ENCODE measurements at regions not wholly inside any gene's neighbourhood (a gene's known extent, or its start where the extent isn't known, plus 50 kb on each side); places are given as distances from the start of the nearest gene placed in this dataset.
"Not testable (repeated sequence)": the region's sequence is repeated elsewhere in the genome, so short reads cannot be mapped to it uniquely, and the experiment has no call there.

DNA sequence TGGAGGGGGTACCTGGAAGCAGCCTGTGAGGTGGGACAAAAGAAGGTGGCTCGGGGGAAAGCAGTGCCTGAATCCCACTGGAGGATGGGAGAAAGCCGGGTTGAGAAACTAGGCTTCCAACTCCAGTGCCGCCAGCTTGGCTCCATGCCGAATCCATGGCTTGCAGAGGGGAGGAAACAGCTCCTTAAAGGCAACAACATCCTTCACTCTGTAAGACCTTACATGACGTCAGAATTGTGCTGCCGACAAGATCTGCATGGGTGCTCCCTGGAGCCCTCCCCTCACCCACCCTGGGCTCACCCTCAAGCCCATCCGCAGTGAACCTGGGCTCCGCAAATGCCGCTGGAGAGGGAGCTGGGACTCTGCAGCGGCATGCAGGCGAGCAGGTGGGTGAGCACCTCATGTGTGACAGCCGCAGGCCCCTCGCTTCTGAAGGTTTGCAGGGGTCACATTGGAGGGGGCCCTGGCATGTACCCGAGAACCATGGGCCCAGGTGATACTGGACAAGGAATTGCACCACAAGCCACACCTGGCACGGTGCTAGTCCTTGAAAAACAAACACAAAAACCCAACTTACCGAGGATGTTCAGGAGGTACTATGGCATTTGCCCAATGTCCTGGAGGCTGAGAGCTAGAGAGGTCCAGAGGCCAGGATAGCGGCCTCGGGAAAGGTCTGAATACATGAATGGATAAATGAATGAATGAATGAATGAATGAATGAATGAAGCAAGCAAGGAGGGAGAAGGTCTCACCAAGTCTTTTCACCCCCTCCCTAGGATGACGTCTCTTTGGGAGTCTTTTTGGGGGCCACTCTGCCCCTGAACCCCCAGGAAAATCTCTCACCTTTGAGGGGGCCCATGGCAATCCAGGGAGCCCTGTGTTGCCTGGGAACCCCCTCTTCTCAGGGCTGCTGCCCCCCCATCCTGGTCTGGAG lies 238.6 kb upstream of the SHH start:
- FAIRE-seq = no peak

DNA sequence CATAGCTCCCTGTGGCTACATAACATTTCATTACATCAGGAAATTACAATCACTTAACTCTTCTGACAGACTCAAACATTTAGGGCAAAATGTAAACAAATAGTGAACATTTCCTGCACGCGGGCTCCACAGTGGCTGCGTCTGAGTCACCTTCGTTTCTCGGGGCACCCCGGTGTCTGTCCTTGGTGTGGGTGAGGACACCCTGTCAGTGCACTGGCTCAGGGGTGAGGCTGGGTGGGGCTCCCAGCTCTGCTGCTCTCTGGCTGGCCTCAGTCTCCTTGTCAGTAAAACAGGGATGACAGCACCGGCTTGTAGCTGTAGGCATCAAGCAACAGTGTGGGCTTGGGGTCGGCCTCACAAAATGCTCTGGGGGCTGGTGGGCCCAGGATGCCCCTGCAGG lies 237.1 kb upstream of the SHH start:
- no peak for FAIRE-seq

DNA sequence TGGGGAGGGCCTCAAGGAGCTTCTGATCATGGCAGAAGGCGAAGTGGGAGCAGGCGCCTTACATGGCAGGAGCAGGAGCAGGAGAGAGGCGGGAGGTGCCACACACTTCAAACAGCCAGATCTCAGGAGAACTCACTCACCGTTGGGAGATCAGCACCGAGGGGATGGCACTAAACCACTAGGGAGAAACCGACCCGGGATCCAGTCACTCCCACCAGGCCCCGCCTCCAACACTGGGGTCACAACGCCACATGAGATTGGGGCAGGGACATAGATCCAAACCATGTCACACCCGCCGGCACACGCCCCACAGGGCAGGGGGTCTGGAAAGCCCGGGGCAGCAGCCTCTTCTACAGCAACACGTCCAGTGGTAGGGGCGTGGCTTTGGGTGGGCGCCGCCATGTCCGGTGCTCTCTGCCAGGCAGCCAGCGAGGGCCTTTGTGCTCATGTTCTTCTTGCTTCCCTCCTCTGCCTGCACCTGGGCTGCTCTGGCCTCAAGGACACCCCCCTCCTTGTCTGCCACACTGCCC lies 233.8 kb upstream of the SHH start:
- no peak for FAIRE-seq

DNA sequence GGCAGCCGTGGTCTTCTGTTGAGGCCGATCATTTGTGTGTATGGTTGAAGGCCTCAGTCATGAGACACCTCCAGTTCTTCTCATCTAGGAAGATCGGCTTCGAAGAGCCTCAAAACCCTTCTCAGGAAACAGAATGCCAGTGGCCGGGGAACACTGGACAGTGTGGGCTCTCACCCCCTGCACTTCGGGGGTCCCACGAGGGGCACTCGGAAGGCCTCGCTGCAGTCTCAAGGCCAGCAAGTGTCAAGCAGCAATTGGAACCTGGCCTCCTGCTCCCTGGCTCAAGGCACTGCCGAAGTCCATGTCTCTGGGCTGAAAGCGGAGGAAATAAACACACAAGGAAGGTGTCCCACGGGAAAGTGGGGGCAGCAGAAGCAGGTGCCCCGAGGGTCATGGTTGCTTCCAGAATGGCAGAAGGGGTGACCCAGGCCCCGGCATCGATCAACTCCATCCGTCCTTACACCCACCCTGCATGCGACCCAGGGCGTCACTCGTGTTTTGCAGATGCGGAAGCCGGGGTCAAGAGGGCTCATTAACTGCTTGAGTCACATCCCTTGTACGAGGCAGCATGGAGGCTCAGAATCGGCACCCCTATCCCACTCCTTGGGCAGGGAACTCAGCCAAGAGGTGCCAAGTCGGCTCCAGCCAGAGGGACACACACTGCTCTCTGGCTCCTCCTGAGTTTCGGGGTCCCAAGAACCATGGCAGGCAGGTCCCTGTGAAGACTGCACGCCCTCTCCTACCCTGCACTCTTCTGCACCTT lies 231.3 kb upstream of the SHH start:
- FAIRE-seq = no peak

DNA sequence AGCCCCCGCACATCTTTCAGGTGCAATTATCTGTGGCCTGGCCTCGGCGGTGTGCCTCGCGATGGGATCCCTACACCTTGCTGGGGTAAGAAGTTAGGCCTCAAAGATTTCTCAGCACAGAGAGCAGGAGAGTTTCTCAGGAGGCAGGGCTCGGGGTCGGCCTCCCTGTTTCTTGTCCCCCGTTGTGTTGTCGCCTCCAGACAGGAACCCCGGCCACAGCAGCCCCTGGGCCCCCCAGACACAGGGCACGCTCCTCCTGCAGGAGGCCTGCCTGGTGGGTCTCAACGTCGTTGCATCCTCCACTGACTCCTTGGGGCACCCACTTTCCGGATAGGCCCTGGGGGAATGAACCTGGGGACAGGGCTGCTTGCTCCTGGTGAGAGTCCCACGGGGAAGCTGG lies 229.1 kb upstream of the SHH start:
- FAIRE-seq = no peak

DNA sequence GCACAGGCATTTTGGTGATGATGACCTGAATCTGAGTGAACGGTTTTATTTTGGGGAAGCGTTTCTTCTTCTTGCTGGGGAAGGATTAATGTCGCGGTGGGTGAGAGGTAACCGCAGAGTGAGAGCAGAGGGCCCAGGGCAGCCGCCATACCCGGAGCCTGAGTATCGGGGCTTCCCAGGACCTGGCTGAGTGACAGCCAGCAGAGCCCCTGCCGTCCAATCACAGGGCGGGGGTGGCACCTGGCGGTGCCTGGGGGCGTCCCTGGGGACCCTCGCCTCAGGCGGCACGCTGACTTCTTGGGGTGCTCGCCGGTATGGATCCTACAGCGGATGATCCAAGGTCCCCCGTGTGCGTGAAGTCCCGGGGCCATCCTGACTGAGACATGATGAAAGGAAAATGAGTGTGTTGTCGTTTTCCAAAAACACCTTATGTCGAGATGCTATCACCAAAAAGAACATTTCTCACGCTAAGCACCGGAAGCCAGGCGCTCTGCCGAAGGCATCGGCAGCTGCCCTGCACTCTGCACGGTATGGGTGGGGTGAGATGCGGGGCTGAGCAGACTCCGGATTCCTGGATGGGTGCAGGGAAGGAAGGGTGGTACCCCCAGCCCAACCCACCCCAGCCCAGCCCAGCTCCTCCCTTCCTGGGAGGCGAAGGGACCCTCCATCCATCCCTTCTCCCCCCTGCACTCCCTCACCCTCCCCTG lies 227.9 kb upstream of the SHH start:
- no peak for FAIRE-seq

DNA sequence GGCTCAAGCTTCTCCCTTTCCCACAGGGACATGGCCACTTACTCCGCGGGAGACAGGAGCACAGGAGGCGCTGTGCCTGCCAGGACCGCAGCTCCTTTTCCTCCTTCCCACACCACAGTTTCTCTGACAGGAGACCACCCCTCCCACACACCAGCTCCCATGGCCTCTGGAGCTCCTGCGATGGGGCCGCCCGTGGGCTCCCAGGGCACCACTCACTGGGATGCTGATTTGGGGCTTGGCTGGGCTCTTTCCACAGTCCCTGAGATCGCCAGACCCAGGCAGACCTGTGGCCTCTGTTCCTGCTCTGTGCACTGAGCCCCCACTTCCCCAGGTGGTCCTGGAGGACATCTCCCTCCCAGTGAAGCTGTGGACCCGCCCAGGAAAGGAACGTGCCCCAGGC lies 226.9 kb upstream of the SHH start:
- FAIRE-seq = no peak

DNA sequence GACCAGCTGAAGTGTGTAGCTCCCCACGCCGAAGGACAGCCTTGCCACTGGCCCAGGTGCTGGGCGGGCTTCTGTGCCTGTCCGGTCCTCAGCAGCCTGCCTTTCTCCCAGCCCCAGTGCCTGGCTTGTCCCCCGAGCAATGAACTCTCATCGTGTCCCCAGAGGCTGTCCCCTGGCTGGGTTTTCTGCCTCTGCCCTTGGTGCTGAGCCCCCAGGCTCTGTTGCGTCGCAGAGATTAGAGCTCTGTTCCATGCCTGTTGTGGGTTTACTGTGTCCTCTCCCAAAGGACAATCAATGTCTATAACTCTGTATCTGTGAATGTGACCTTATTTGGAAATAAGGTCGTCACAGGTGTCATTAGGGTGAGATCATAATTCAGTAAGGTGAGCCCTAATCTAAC lies 226.1 kb upstream of the SHH start:
- FAIRE-seq = no peak

DNA sequence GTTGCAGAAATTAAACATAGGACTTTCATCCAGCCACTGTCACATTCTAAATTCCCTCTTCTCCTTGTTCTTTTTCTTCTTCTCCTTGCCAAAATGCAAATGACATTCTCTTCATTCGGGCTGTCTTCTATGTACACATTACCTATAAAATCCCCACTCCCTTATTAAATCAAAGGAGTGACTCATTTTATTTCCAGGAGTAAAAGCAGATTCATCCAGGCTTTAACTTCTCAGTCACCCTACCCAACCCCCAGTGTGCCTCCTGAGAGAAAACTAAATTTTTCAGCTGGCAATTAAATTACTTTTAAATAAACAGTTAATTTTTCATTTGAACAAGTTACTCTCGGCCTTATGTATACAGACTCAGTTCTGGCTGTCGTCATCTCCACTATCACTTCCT lies 223.9 kb upstream of the SHH start:
- no peak for FAIRE-seq

DNA sequence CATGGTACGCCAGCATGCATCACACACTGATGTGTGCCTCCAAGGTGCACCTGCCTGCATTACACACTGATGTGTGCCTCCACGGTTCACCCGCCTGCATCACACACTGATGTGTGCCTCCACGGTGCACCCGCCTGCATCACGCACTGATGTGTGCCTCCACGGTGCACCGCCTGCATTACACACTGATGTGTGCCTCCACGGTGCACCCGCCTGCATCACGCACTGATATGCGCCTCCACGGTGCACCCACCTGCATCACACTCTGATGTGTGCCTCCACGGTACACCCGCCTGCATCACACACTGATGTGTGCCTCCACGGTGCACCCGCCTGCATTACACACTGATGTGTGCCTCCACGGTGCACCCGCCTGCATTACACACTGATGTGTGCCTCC lies 223.1 kb upstream of the SHH start:
- FAIRE-seq = not testable (repeated sequence)

DNA sequence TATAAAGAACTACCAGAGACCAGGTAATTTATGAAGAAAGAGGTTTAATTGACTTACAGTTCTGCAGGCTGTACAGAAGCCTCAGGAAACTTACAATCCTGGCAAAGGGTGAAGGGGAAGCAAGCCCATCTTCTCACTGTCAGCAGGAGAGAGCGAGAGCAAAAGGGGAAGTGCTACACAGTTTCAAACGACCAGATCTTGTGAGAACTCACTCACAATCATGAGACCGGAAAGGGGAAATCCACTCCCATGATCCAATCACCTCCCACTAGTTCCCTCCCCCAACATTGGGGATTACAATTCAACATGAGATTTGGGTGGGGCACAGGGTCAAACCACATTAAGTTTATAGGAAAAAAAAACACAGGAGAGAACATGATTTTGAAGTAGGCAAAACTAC lies 222.1 kb upstream of the SHH start:
- no peak for FAIRE-seq

DNA sequence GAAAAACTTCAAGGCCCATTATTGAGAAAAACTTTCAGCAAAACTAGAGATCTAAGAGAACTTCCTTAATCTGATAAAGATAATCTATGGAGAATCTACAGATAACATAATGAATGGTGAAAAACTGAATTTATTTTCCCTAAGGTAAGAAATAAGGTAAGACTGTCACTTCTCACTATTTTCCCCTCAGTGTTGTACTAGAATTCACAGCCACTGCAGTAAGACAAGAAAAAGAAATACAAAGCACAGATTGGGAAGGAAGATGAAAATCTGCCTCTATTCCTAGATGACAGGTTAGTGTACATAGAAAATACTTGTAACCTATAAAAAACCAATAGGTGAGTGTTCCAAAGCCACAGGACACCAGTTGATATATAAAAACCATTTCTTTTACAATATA lies 220.7 kb upstream of the SHH start:
- FAIRE-seq = no peak

DNA sequence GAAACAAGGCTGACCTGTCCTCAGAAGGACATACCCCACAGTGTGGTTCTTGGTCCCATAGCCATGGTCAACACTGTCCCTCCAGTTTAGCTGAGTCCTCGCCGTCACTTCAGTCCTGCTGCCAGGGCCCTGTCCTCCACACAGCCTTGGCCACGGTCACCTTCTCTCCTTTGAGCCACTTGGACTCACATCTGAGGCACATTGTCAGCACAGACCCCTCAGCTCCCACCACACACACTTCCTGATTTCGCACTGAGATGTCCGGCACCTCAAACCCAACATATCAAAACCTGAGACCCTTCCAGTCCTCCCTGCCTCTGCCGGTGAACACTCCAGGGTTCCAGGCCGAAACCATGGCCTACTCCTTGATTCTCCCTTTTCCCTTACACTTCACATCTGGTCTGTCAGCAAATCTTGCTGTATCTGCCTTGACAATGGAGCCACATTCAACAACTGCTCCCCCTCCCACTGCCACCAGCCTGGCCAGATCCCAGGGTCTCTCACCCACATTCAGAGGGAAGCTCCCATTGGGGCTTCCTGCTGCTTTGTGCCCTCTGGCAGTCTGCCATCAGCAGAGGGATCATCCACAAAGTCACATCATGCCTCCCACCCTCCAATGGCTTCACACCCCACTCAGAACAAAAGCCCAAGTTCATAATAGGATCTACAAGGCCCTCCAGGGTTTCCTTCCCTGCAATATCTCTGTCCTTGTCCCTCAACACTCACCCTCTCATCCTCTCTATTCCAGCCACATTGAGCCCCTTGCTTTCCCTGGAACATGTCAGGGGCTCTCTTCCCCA lies 219.6 kb upstream of the SHH start:
- no peak for FAIRE-seq

DNA sequence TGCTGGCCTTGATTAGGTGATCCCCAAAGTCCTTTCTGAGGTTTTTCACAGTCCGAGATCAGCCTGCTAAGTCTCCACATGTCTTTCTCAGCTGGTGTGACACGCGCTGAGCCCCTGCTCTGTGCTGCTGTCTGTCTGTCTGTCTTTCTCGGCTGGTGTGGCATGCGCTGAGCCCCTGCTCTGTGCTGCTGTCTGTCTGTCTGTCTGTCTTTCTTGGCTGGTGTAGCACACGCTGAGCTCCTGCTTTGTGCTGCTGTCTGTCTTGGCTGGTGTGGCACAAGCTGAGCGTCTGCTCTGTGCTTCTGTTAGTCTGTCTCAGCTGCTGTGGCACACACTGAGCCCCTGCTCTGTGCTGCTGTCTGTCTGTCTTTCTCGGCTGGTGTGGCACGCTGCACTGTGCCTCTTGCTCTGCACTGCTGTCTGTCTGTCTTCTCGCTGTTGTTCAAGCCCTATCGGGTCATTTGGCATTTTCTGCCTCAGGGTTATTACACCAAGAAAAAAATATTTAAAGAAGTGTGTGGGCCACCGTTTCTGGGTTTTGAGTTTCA lies 217.3 kb upstream of the SHH start:
- FAIRE-seq = no peak

DNA sequence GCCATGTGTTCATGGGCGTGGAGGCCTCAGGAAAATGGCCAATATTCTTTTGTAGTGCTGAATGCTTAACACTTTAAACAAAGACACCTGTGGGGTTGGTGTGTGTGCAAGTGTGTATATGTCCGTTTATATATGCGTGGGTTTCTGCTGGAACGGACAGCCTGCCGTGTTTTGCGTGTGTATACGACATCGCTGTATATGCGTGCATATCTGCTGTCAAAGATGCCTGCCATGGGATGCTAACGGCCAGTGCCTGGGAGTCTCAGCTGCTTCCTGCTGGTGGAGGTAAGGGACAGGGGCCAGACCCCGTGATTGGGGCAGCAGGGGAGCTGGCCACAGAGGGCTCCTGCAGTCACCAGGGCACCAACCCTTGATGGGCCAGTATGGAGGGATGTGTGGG lies 216.3 kb upstream of the SHH start:
- no peak for FAIRE-seq

DNA sequence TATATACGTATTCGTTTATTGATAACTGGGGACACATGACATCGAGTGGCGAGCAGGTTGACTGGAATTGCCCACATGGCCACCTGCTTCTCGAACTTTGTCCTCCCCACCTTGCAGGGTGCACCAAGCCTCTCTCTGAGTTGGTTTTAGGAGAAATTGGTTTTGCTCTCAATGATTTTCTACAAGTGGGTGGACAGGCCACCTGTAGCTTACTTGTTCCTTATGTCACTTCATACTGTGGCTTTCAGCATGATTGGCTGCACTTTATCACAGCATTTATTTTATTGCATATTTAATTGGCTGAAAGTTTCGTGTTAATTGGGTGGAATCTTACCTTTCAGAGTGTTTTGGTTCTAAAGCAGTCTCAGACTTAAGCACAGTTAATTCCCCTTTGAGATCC lies 215.6 kb upstream of the SHH start:
- FAIRE-seq = no peak

DNA sequence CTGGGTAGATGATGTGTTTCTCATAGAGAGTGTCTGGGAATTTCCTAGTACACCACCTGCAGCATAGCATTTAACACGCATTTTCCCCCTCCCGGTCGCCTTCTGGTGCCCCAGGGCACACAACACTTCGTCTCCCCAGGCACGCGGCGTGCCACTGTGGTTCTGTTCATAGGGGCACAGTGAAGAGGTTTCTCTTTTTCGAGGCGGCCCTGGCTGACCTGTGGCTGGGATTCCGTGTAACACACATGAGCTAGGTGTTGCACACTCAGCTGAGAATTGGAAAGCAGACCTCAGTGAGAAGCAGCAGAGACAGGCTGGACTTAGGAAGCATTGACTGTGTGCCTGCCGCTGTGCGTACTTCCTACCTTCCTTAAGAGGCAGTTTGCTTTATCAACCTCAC lies 214.3 kb upstream of the SHH start:
- FAIRE-seq = no peak

DNA sequence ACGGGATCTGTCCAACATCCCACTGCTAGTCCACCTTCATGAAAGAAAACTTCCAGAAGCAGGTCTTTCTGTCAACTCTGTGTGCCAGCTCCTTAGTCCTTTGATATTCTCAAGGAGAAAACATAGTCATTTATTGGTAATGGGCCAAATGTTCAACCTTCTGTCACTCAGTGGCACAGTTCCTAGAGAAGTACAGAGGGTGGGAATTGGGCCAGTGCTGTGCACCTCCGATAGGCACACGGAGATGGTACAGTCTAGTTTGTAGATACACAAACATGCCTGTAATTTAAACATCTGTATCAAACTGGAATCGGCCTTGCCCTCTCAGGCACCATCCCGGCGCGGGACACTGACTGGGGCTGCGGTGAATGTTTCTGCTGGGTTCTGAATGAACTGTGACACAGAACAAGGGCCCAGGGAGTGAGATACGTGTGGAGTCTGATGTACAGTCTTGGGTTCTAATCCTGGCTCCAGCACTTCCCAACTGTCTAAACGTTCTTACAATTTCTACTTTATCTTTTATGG lies 213.9 kb upstream of the SHH start:
- no peak for FAIRE-seq

DNA sequence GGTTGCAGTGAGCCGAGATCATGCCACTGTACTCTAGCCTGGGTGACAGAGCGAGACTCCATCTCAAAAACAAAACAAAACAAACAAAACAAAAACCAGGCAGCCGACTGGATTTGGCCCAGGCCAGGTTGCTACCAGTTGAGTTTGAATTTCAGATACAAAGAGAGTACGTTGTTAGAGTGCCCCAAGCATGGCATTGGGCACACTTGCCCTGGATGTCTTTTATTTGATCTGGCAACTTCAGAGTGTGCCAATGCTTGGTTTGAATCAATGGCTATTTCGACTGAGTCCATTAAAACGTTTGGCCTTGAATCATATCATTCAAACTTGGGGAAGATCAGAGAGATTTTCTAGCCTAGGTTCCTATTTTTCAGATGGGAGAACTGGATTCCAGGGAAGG lies 213.4 kb upstream of the SHH start:
- no peak for FAIRE-seq

DNA sequence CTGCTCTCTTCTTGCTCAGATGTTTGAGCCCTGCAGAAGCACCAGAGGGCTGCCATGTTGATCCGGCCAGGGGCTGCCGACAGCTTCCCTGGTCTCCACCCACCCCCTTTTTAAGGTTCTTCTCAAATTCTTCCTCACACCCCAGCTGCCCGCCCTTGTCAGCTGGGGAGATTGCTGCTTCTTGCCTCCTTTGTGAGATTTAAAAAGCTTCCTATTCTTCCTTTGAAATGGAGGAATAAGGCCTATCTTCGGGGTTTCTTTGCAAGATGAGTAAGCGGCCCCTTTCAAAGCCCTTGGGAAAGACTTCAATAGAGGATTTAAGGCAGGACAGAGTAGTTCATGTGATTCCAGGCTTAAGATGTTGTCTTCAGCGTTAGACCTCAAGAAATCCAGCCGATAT lies 211.9 kb upstream of the SHH start:
- no peak for FAIRE-seq

DNA sequence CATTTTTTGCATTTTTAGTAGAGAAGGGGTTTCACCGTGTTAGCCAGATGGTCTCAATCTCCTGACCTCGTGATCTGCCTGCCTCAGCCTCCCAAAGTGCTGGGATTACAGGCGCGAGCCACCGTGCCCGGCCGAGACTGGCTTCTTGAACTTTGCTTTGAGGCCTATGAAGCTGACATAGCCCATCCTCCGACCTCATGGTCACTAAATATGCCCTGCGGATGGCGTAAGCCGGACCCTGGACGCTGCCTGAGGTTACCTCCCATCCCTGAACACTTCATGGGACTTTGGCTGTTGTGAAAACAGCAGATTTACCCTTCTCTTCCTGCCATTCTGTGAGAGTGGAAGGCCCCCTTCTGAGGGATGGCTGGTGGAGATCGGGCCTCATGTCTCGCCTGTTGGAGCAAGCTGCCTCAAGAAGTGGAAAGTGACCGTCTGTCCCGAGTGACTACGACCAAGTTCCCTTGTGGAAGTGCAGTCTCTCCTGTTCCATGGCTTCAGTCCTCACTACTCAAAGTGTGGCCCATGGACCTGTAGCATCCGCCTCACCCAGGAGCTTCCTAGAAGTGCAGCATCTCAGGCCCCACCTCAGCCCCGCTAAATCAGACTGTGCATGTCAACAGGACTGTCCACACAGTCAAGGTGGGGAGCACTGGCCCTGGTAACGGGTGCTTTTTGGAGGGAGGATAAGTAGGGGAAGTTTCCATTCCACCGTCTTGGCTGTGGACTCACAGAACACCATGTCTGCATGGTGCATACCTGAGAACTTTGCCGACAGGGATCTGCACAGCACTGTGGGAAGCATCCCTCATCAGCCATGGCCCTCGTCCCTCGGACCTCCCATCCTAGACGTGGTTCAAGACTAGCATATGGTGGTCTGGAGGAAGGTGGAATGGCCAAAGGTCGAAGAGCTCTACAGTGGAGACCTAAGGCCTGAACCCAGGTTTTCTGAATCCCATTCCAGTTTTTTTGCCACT lies 210.5 kb upstream of the SHH start:
- no peak for FAIRE-seq

Data from TTC549 (cell line).